Natural killer cell (primary cell): ENCODE measurements at regions not wholly inside any gene's neighbourhood (a gene's known extent, or its start where the extent isn't known, plus 50 kb on each side); places are given as distances from the start of the nearest gene placed in this dataset.
A peak's percentile ranks its signal among the peaks of the same experiment; 100 is the strongest.

Experiments
- ATAC-seq, 3 donors: fragments of 150-1000 bp in 2 of 3; fragments of 200-7000 bp in 1 of 3; cut with Tn5 transposase; 1 replicate in 1 of 3; 2 replicates in 2 of 3; pipeline ENCODE4 v1.10.0; 2021; ENCODE audit warnings: mild to moderate bottlenecking in 2 of 3, moderate library complexity in 2 of 3
- DNase-seq, 2 donors: peaks; one replicate each; pipeline versions ENCODE4 v3.0.0 to v3.0.0-alpha.2; 2013 to 2021; ENCODE audit warnings: mixed read lengths in 1 of 2
- H3K27ac ChIP-seq: one replicate; pipeline ENCODE4 v1.5.1; 2013; ENCODE audit warnings: mild to moderate bottlenecking, low read length
- H3K27me3 ChIP-seq: one replicate; pipeline ENCODE4 v1.6.1; 2013; ENCODE audit warnings: low read length; ENCODE audit not compliant: control insufficient read depth, insufficient read depth
- H3K36me3 ChIP-seq: one replicate; pipeline ENCODE4 v1.6.1; 2013; ENCODE audit warnings: low read length; ENCODE audit not compliant: control insufficient read depth, insufficient read depth
- H3K4me1 ChIP-seq: one replicate; pipeline ENCODE4 v1.6.1; 2013; ENCODE audit warnings: low read length; ENCODE audit not compliant: control insufficient read depth, insufficient read depth
- H3K4me3 ChIP-seq: one replicate; pipeline ENCODE4 v1.5.1; 2013; ENCODE audit warnings: low read length
- H3K9me3 ChIP-seq: one replicate; pipeline ENCODE4 v1.6.1; 2013; ENCODE audit warnings: low read length; ENCODE audit not compliant: control insufficient read depth, insufficient read depth
- H3K27ac Mint-ChIP-seq, 2 donors: one replicate each; pipeline ENCODE4 v1.8.0; 2022; ENCODE audit warnings: mild to moderate bottlenecking in 2 of 2, mixed read lengths in 2 of 2, moderate library complexity in 1 of 2
- H3K27me3 Mint-ChIP-seq, 2 donors: one replicate each; pipeline ENCODE4 v1.8.0; 2022; ENCODE audit warnings: low read depth in 2 of 2, mixed read lengths in 2 of 2
- H3K36me3 Mint-ChIP-seq: one replicate; pipeline ENCODE4 v1.8.0; 2022; ENCODE audit warnings: mixed read lengths
- H3K4me1 Mint-ChIP-seq, 2 donors: one replicate each; pipeline ENCODE4 v1.8.0; 2022; ENCODE audit warnings: mixed read lengths in 2 of 2
- H3K4me3 Mint-ChIP-seq: one replicate; pipeline ENCODE4 v1.8.0; 2022; ENCODE audit warnings: mild to moderate bottlenecking, moderate library complexity, mixed read lengths
- H3K9me3 Mint-ChIP-seq, 2 donors: one replicate each; pipeline ENCODE4 v1.8.0; 2022; ENCODE audit warnings: mixed read lengths in 2 of 2
- CTCF ChIP-seq: fragments of 200-600 bp; IDR thresholded peaks from one replicate; pipeline ENCODE4 v1.8.0; 2022; ENCODE audit warnings: antibody characterized with exemption
- WGBS: methylation state at CpG from one replicate; pipeline ENCODE4 v1.1.7; 2013; ENCODE audit warnings: missing lambda C conversion rate; ENCODE audit not compliant: insufficient coverage; 5-methylcytosine and 5-hydroxymethylcytosine counted together
- intact Hi-C: fragments of 100-400 bp; cut with micrococcal nuclease; formaldehyde crosslinking; loops from one replicate; pipeline ENCODE4 v1.14.2; 2022

- Histone ChIP-seq H3K27me3 (no peaks in the 10 kb centered on the region), H3K4me3 (no peak overlapping the region), H3K4me1 (no peaks in the 10 kb centered on the region), H3K27ac (no peak overlapping the region), H3K9me3 (no peaks in the 10 kb centered on the region), H3K36me3 (no peaks in the 10 kb centered on the region)
- 98% methylated on average over 3 of the region's 5 CpGs for WGBS
- H3K4me1 Mint-ChIP-seq = peaks cover 0 to 10% of the 10 kb centered on the region in 2 donors
- ATAC-seq (no peak), DNase-seq (peak in 1 of 2 donors; percentile 64)
- no peak for TF ChIP-seq CTCF
- peaks cover 0 to 3% of the 10 kb centered on the region in 2 donors for H3K9me3 Mint-ChIP-seq
- no peaks in the 10 kb centered on the region for H3K27me3 Mint-ChIP-seq
- no peak overlapping the region for H3K27ac Mint-ChIP-seq
- no peak overlapping the region for H3K4me3 Mint-ChIP-seq
- intact Hi-C loops = no loop called here
- no peaks in the 10 kb centered on the region for H3K36me3 Mint-ChIP-seq
Observed at GRCh38 chr3:177610686-177611633, 413.7 kb upstream of the TBL1XR1 start.

GRCh38 chr3:177611752-177612334 lies 414.6 kb upstream of the TBL1XR1 start:
- H3K9me3 ChIP-seq = no peaks in the 10 kb centered on the region
- Mint-ChIP-seq H3K36me3 (no peaks in the 10 kb centered on the region), H3K4me1 (peaks cover 0 to 10% of the 10 kb centered on the region in 2 donors), H3K9me3 (peaks cover 0 to 3% of the 10 kb centered on the region in 2 donors), H3K4me3 (no peak overlapping the region), H3K27ac (no peak overlapping the region), H3K27me3 (no peaks in the 10 kb centered on the region)
- intact Hi-C loops = no loop called here
- H3K27ac ChIP-seq = no peak overlapping the region
- no peaks in the 10 kb centered on the region for H3K4me1 ChIP-seq
- no peak overlapping the region for H3K4me3 ChIP-seq
- 81% methylated on average over 6 of the region's 6 CpGs for WGBS
- DNase-seq (no peak), ATAC-seq (no peak)
- no peak for TF ChIP-seq CTCF
- H3K27me3 ChIP-seq = no peaks in the 10 kb centered on the region
- no peaks in the 10 kb centered on the region for H3K36me3 ChIP-seq

GRCh38 chr3:177613901-177614300 lies 416.6 kb upstream of the TBL1XR1 start:
- no peaks in the 10 kb centered on the region for H3K9me3 ChIP-seq
- no peak for TF ChIP-seq CTCF
- no peaks in the 10 kb centered on the region for H3K36me3 ChIP-seq
- no peaks in the 10 kb centered on the region for H3K4me1 ChIP-seq
- no peaks in the 10 kb centered on the region for H3K27me3 ChIP-seq
- ATAC-seq (no peak), DNase-seq (no peak)
- peaks cover 0 to 3% of the 10 kb centered on the region in 2 donors for H3K9me3 Mint-ChIP-seq
- no peak overlapping the region for H3K27ac Mint-ChIP-seq
- no peaks in the 10 kb centered on the region for H3K36me3 Mint-ChIP-seq
- H3K4me1 Mint-ChIP-seq = peaks cover 0 to 5% of the 10 kb centered on the region in 2 donors
- intact Hi-C loops = no loop called here
- H3K27me3 Mint-ChIP-seq = no peaks in the 10 kb centered on the region
- H3K27ac ChIP-seq = no peak overlapping the region
- no peak overlapping the region for H3K4me3 Mint-ChIP-seq
- H3K4me3 ChIP-seq = no peak overlapping the region
